ENCODE measurements at regions not wholly inside any gene's neighbourhood (a gene's known extent, or its start where the extent isn't known, plus 50 kb on each side); places are given as distances from the start of the nearest gene placed in this dataset.

- Histone ChIP-seq H3K4me2 (no peak overlapping the region), H3K27ac (ENCODE audit: low read depth in 2 of 2, low read length in 1 of 2) (no peak overlapping the region), H3K4me1 (ENCODE audit: control insufficient read depth in 1 of 2, insufficient read depth in 2 of 2, low read depth in 1 of 2, low read length in 1 of 2) (peaks cover 0 to 18% of the 10 kb centered on the region in 2 experiments; a peak in 2 of 4 replicates), H3K27me3 (ENCODE audit: insufficient read depth) (no peaks in the 10 kb centered on the region), H3K79me2 (ENCODE audit: insufficient read depth) (no peaks in the 10 kb centered on the region), H3K4me3 (ENCODE audit: low read depth in 2 of 2, low read length in 1 of 2) (no peak overlapping the region), H3F3A (replicated peaks; ENCODE audit: insufficient read depth) (no peaks in the 10 kb centered on the region), H3K9me3 (no peaks in the 10 kb centered on the region), H2AFZ (ENCODE audit: low read depth) (no peak overlapping the region), H3K9me2 (no peaks in the 10 kb centered on the region), H3K9ac (no peak overlapping the region), H4K20me1 (ENCODE audit: insufficient read depth) (no peaks in the 10 kb centered on the region), H3K36me3 (replicated peaks in 1 of 2; ENCODE audit: control insufficient read depth in 1 of 2, insufficient read depth in 2 of 2, low read length in 1 of 2) (no peaks in the 10 kb centered on the region)
- TF ChIP-seq EP300 (IDR thresholded peaks at IDR 0.05; ENCODE audit: borderline replicate concordance in 1 of 2, low read depth in 1 of 2, low read length in 1 of 2), result no peak
- no peak for TF ChIP-seq SMC3 (IDR thresholded peaks at IDR 0.05; ENCODE audit: low read depth, low read length)
- no peak for TF ChIP-seq USF2 (IDR thresholded peaks at IDR 0.05; ENCODE audit: borderline replicate concordance, low read depth, low read length)
- POLR2A ChIA-PET, result no interaction called here
- CTCF ChIA-PET, result no interaction called here
- no peak for DNase-seq
- 13% methylated on average over 2 of the region's 2 CpGs for WGBS (ENCODE audit: low lambda C conversion rate)
These were observed 730.1 kb upstream of the NR2F2 start for GRCh38 chr15:95600367-95600766.

GRCh38 chr15:95600884-95601283 is 729.6 kb upstream of the NR2F2 start:
- Histone ChIP-seq H4K20me1 (ENCODE audit: insufficient read depth) (no peaks in the 10 kb centered on the region), H3F3A (replicated peaks; ENCODE audit: insufficient read depth) (no peaks in the 10 kb centered on the region), H3K27me3 (ENCODE audit: insufficient read depth) (no peaks in the 10 kb centered on the region), H3K36me3 (replicated peaks in 1 of 2; ENCODE audit: control insufficient read depth in 1 of 2, insufficient read depth in 2 of 2, low read length in 1 of 2) (no peaks in the 10 kb centered on the region), H3K9me3 (no peaks in the 10 kb centered on the region), H3K79me2 (ENCODE audit: insufficient read depth) (no peaks in the 10 kb centered on the region), H3K4me1 (ENCODE audit: control insufficient read depth in 1 of 2, insufficient read depth in 2 of 2, low read depth in 1 of 2, low read length in 1 of 2) (peaks cover 0 to 23% of the 10 kb centered on the region in 2 experiments; a peak in 2 of 4 replicates), H3K4me2 (no peak overlapping the region), H3K27ac (ENCODE audit: low read depth in 2 of 2, low read length in 1 of 2) (no peak overlapping the region), H3K4me3 (ENCODE audit: low read depth in 2 of 2, low read length in 1 of 2) (no peak overlapping the region), H3K9me2 (no peaks in the 10 kb centered on the region), H3K9ac (no peak overlapping the region), H2AFZ (ENCODE audit: low read depth) (no peak overlapping the region)
- ChIA-PET POLR2A (no interaction called here), CTCF (no interaction called here)
- 32% methylated on average over 3 of the region's 3 CpGs for WGBS (ENCODE audit: low lambda C conversion rate)
- no peak for DNase-seq
- TF ChIP-seq SIN3A (IDR thresholded peaks at IDR 0.05; ENCODE audit: borderline replicate concordance, low read depth, low read length) (no peak), MEF2A (IDR thresholded peaks at IDR 0.05; ENCODE audit: borderline replicate concordance, low read depth) (no peak), CHD2 (IDR thresholded peaks at IDR 0.05; ENCODE audit: low read length, partially characterized antibody) (no peak), JUND (IDR thresholded peaks at IDR 0.05) (no peak), RFX5 (IDR thresholded peaks at IDR 0.05; ENCODE audit: low read length) (no peak), GATA2 (CRISPR knock-in tag; IDR thresholded peaks at IDR 0.05) (no peak), GABPA (IDR thresholded peaks at IDR 0.05; ENCODE audit: low read depth) (no peak), ZBTB33 (IDR thresholded peaks at IDR 0.05; ENCODE audit: borderline replicate concordance, low read depth) (no peak), FOSL2 (IDR thresholded peaks at IDR 0.05; ENCODE audit: borderline replicate concordance, low read depth) (no peak), TEAD4 (IDR thresholded peaks at IDR 0.05; ENCODE audit: borderline replicate concordance, insufficient read depth) (no peak), POLR2AphosphoS5 (IDR thresholded peaks at IDR 0.05; ENCODE audit: low read depth, low read length) (no peak), REST (IDR thresholded peaks at IDR 0.05; ENCODE audit: low read depth, low read length) (no peak), SMC3 (IDR thresholded peaks at IDR 0.05; ENCODE audit: low read depth, low read length) (no peak), ELF1 (IDR thresholded peaks at IDR 0.05) (no peak), MAX (IDR thresholded peaks at IDR 0.05; ENCODE audit: low read depth) (no peak), NRF1 (IDR thresholded peaks at IDR 0.05; ENCODE audit: low read depth, low read length) (no peak), TCF12 (IDR thresholded peaks at IDR 0.05) (no peak), FOXJ3 (CRISPR knock-in tag; IDR thresholded peaks at IDR 0.05) (no peak), RXRA (IDR thresholded peaks at IDR 0.05; ENCODE audit: borderline replicate concordance, low read depth) (no peak)
